ENCODE measurements at regions not wholly inside any gene's neighbourhood (a gene's known extent, or its start where the extent isn't known, plus 50 kb on each side); places are given as distances from the start of the nearest gene placed in this dataset.

DNA sequence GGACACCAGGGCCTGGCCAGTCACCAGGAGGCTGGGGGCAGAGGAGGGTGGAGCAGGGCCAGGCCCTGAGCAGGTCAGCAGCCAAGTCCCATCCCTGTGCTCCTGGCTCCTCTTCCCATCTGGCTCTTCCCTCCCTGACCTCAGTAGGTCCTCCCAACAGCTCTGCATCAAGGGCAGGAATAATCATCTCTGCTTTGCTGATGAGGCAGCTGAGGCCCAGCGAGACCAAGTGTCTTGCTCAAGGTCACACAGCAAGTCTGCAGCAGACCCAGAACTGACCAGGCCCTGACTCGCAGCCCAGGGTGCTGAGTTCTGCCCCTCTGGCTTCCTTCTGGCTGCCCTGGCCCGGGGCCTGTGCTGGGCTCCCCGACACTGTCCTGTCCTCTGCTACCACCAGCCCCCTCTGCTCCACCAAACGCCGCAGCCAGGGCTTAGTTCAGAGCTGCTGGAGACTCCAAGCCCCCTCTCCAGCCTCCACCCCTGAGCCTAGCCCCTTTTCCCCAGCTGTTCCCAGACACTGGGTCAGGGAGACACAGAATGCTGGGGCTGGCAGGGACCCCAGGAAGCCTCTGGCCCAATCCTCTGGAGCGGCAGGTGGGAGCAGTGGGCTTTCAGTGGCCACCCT is 224.9 kb downstream of the PTPRU start:
- TF ChIP-seq, protein P1, sequence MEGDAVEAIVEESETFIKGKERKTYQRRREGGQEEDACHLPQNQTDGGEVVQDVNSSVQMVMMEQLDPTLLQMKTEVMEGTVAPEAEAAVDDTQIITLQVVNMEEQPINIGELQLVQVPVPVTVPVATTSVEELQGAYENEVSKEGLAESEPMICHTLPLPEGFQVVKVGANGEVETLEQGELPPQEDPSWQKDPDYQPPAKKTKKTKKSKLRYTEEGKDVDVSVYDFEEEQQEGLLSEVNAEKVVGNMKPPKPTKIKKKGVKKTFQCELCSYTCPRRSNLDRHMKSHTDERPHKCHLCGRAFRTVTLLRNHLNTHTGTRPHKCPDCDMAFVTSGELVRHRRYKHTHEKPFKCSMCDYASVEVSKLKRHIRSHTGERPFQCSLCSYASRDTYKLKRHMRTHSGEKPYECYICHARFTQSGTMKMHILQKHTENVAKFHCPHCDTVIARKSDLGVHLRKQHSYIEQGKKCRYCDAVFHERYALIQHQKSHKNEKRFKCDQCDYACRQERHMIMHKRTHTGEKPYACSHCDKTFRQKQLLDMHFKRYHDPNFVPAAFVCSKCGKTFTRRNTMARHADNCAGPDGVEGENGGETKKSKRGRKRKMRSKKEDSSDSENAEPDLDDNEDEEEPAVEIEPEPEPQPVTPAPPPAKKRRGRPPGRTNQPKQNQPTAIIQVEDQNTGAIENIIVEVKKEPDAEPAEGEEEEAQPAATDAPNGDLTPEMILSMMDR (IDR thresholded peaks at IDR 0.05; ENCODE audit: low read depth, low read length), result no peak

DNA sequence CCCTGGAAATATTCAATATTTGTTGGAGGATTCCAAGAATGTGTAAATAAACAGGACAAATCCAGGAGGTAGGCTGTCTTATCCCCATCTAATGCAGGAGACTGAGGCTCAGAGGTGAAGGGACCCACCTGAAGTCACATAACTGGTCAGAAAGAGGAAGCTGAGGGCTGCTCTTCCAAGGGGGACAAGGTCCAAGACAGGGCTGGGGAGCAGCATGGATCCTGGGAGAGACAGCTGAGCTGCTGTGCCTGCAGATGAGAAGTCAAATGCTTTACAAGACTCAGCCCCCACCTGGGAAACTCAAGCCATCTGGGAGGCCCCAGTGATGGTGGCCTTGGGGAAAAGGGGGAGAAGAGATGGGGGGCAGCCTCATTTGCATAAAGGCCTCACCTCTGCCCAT is 224.4 kb downstream of the PTPRU start:
- H3K4me3 ChIP-seq (ENCODE audit: low read depth, low read length), result no peak overlapping the region
- TF ChIP-seq, protein P1 (IDR thresholded peaks at IDR 0.05; ENCODE audit: low read depth, low read length), result no peak

More for the DNA sequence above, 224.9 kb downstream of the PTPRU start:
- H3K4me3 ChIP-seq (ENCODE audit: low read depth, low read length), result no peak overlapping the region

GRCh38 chr1:29460041-29460610 is 223.8 kb downstream of the PTPRU start:
- no peak overlapping the region for H3K4me3 ChIP-seq (ENCODE audit: low read depth, low read length)
- TF ChIP-seq, protein P1 (IDR thresholded peaks at IDR 0.05; ENCODE audit: low read depth, low read length), result no peak

DNA sequence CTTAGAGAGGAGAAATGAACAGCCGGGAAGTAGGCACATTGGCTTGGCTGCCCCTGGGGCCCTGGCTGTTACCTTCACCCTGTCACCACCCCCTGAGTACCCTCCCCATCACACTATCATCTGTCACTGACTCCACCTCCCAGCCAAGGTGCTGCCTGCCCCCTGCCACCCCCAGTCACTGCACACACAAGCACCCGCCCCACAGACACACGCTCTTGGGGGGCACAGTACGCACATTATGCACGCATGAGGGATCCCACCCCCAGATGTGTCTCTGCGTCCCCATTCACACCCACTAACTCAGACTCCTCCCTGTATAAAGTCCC is 223.3 kb downstream of the PTPRU start:
- TF ChIP-seq, protein P1 (IDR thresholded peaks at IDR 0.05; ENCODE audit: low read depth, low read length), result no peak
- H3K4me3 ChIP-seq (ENCODE audit: low read depth, low read length), result no peak overlapping the region

DNA sequence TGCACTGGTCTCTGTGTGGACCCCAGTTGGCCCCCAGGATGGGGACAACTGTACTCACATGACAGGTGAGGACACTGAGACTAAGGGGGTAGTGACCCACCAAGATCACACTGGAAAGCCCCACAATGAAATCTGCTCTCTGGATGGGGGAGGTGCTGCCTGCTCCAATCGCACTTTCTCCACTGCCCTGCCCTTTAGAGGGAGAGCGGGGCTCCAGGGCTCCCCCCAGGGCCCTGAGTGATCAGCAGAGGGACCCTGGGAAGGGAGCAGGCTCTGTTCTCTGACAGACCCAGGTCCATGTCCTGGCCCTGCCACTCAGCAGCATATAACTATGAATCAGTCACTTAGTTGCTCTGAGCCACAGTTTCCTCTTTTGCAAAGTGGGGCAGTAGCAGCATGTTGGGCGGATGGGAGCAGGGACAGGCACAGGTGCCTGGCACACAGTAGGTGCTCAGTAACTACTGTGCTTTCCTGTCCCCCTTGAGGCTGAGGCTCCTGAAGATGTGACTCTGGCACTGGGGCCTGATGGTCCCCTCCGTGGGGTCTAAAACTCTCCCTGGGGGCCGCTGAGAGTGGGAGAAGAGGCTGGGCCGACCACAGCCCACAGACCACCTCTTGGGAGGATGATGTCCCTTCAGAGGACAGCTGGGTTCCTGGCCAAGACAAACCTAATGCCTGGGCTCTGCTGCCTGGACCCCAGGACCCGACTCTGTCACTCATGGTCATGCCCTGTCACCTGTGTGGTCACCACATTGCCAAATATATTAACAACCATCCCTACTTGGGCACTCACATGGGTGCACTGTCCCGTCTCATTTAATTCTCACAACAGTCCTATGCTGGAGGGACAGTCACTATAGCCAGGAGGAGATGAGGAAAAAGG is 222.7 kb downstream of the PTPRU start:
- TF ChIP-seq, protein P1 (IDR thresholded peaks at IDR 0.05; ENCODE audit: low read depth, low read length), result no peak
- H3K4me3 ChIP-seq (ENCODE audit: low read depth, low read length), result no peak overlapping the region

DNA sequence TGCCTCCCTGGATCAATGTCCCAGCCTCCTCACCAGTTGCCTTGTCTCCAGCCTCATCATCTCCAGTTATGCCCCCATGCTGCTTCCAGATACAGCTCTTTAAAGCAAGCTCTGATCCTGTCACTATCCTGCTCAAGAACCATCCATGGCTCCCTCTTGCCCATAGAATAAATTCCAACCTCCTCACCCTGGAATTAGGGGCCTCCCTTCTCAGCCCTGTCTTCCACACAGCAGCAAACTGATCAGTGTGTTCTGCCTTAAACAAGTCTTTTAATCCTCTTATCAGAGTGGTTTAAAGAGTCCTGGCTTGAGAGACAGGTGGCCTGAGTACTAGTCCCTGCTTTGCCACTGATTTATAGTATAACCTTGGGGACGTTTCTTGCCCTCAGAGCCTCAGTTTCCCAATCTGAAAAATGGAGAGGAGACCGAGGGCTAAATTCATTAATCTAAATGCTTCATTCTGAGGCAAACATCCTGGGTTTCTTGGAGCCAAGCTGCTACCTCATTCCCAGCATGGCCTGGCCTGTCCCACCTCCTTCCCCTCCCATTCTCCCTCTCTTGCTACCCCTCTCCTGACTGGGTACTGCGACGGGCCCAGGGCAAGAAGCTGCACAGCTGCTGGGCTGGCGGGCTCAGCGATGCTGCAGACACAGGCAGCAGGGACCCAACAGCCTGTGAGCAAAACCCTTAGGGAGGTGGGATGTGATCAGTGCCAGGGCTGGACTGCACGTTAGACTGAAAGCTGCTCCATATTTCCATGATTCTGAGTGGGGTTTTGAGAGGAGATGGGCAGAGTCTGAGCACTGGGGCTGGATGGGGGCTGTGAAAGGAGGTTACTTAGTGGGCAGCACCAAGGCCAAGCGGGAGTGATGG is 221.4 kb downstream of the PTPRU start:
- H3K4me3 ChIP-seq (ENCODE audit: low read depth, low read length), result no peak overlapping the region
- TF ChIP-seq, protein P1 (IDR thresholded peaks at IDR 0.05; ENCODE audit: low read depth, low read length), result no peak

All from WI38 (cell line).